B cell (primary cell): ENCODE measurements at regions not wholly inside any gene's neighbourhood (a gene's known extent, or its start where the extent isn't known, plus 50 kb on each side); places are given as distances from the start of the nearest gene placed in this dataset.

ENCODE experiments used
- EZH2 ChIP-seq: IDR thresholded peaks from 2 replicates; pipeline ENCODE4 v1.6.1; 2012; ENCODE audit warnings: borderline replicate concordance, low read depth, mild to moderate bottlenecking, moderate library complexity, low read length; ENCODE audit not compliant: insufficient read depth, poor library complexity, severe bottlenecking
- TF ChIP-seq, protein P1 (sequence below): fragments of 200-600 bp; IDR thresholded peaks from one replicate; pipeline ENCODE4 v1.8.0; 2022; ENCODE audit warnings: antibody characterized with exemption, mild to moderate bottlenecking

GRCh38 chr2:181812106-181812743 lies 79.3 kb upstream of the ITPRID2 start:
- TF ChIP-seq, protein P1, sequence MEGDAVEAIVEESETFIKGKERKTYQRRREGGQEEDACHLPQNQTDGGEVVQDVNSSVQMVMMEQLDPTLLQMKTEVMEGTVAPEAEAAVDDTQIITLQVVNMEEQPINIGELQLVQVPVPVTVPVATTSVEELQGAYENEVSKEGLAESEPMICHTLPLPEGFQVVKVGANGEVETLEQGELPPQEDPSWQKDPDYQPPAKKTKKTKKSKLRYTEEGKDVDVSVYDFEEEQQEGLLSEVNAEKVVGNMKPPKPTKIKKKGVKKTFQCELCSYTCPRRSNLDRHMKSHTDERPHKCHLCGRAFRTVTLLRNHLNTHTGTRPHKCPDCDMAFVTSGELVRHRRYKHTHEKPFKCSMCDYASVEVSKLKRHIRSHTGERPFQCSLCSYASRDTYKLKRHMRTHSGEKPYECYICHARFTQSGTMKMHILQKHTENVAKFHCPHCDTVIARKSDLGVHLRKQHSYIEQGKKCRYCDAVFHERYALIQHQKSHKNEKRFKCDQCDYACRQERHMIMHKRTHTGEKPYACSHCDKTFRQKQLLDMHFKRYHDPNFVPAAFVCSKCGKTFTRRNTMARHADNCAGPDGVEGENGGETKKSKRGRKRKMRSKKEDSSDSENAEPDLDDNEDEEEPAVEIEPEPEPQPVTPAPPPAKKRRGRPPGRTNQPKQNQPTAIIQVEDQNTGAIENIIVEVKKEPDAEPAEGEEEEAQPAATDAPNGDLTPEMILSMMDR: no peak
- no peak for TF ChIP-seq EZH2
